ENCODE measurements at regions not wholly inside any gene's neighbourhood (a gene's known extent, or its start where the extent isn't known, plus 50 kb on each side); places are given as distances from the start of the nearest gene placed in this dataset.

GRCh38 chr10:47092376-47092775, 181.1 kb downstream of the PTPN20 start:
- Histone ChIP-seq H3K9me3 (ENCODE audit: low read length) (no peaks in the 10 kb centered on the region), H2AFZ (ENCODE audit: low read depth, low read length) (no peak overlapping the region), H3K9ac (ENCODE audit: low read length) (no peak overlapping the region), H3K79me2 (replicated peaks; ENCODE audit: insufficient read depth, low read length) (no peaks in the 10 kb centered on the region), H3K36me3 (ENCODE audit: insufficient read depth, low read length) (no peaks in the 10 kb centered on the region), H3K27me3 (ENCODE audit: insufficient read depth, low read depth, low read length) (no peaks in the 10 kb centered on the region), H3F3A (ENCODE audit: insufficient read depth, low read length, poor library complexity, severe bottlenecking) (no peaks in the 10 kb centered on the region), H3K4me3 (ENCODE audit: low read length) (no peak overlapping the region), H4K20me1 (ENCODE audit: insufficient read depth) (no peaks in the 10 kb centered on the region), H3K4me2 (ENCODE audit: low read length) (no peak overlapping the region), H3K9me2 (ENCODE audit: insufficient read depth, low read length) (no peaks in the 10 kb centered on the region), H3K27ac (ENCODE audit: low read length) (no peak overlapping the region)
- no peak for TF ChIP-seq REST (IDR thresholded peaks at IDR 0.05; ENCODE audit: borderline replicate concordance)
- TF ChIP-seq SMC3 (conservative IDR thresholded peaks at IDR 0.05; ENCODE audit: poor library complexity), result no peak
- no peak for TF ChIP-seq CTCF (IDR thresholded peaks at IDR 0.05; ENCODE audit: poor library complexity, severe bottlenecking)
- no peak for TF ChIP-seq RAD21 (conservative IDR thresholded peaks at IDR 0.05)
- TF ChIP-seq EZH2 (IDR thresholded peaks at IDR 0.05; ENCODE audit: borderline replicate concordance, insufficient read depth, low read length, poor library complexity, severe bottlenecking), result no peak
- TF ChIP-seq TAF1 (IDR thresholded peaks at IDR 0.05; ENCODE audit: low read depth), result no peak
- TF ChIP-seq POLR2AphosphoS5 (IDR thresholded peaks at IDR 0.05), result no peak
- TF ChIP-seq MXI1 (conservative IDR thresholded peaks at IDR 0.05; ENCODE audit: poor library complexity, severe bottlenecking), result no peak
- TF ChIP-seq EP300 (conservative IDR thresholded peaks at IDR 0.05; ENCODE audit: poor library complexity, severe bottlenecking), result no peak

- Histone ChIP-seq H4K20me1 (ENCODE audit: insufficient read depth) (no peaks in the 10 kb centered on the region), H3K79me2 (replicated peaks; ENCODE audit: insufficient read depth, low read length) (no peaks in the 10 kb centered on the region), H3K4me3 (ENCODE audit: low read length) (no peak overlapping the region), H3F3A (ENCODE audit: insufficient read depth, low read length, poor library complexity, severe bottlenecking) (no peaks in the 10 kb centered on the region), H3K4me2 (ENCODE audit: low read length) (no peak overlapping the region), H3K36me3 (ENCODE audit: insufficient read depth, low read length) (no peaks in the 10 kb centered on the region), H3K9me2 (ENCODE audit: insufficient read depth, low read length) (no peaks in the 10 kb centered on the region), H3K9me3 (ENCODE audit: low read length) (no peaks in the 10 kb centered on the region), H3K27me3 (ENCODE audit: insufficient read depth, low read depth, low read length) (no peaks in the 10 kb centered on the region), H3K9ac (ENCODE audit: low read length) (no peak overlapping the region), H2AFZ (ENCODE audit: low read depth, low read length) (no peak overlapping the region), H3K27ac (ENCODE audit: low read length) (no peak overlapping the region)
- TF ChIP-seq RAD21 (conservative IDR thresholded peaks at IDR 0.05) (no peak), EZH2 (IDR thresholded peaks at IDR 0.05; ENCODE audit: borderline replicate concordance, insufficient read depth, low read length, poor library complexity, severe bottlenecking) (no peak), CTCF (IDR thresholded peaks at IDR 0.05; ENCODE audit: poor library complexity, severe bottlenecking) (no peak), EP300 (conservative IDR thresholded peaks at IDR 0.05; ENCODE audit: poor library complexity, severe bottlenecking) (no peak), POLR2AphosphoS5 (IDR thresholded peaks at IDR 0.05) (no peak), SMC3 (conservative IDR thresholded peaks at IDR 0.05; ENCODE audit: poor library complexity) (no peak), TAF1 (IDR thresholded peaks at IDR 0.05; ENCODE audit: low read depth) (no peak), REST (IDR thresholded peaks at IDR 0.05; ENCODE audit: borderline replicate concordance) (no peak), MXI1 (conservative IDR thresholded peaks at IDR 0.05; ENCODE audit: poor library complexity, severe bottlenecking) (no peak)
Observed at GRCh38 chr10:47092831-47093230, 181.6 kb downstream of the PTPN20 start.

All from neural cell (in vitro differentiated cells).